ENCODE measurements at regions not wholly inside any gene's neighbourhood (a gene's known extent, or its start where the extent isn't known, plus 50 kb on each side); places are given as distances from the start of the nearest gene placed in this dataset.

DNA sequence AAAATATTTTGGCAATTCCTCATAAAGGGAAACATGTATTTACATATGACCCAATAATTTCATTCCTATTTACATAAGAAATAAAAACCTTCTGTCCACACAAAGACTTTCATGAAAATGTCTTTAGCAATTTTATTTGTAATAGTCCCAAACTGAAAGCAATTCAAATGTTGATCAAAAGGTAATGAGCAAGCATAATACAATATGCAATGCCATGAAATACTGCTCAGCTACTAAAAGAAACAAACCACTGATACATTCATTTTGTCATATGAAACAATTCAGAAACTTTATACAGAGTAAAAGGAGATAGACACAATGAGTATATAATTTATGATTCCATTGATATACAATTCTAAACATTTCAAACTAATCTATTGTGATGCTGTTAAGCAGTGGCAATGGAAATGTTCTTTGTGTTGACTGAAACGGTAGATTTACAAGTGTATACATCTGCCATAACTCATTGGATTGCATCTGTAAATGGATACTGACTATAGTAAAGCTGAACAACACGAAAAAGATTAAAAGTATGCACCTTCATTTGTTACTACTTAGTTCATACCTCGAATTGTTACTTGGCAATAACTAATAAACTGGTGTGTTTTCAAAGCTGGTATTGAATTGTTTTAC is 335.6 kb downstream of the GASK1B start:
- TF ChIP-seq, protein P1, sequence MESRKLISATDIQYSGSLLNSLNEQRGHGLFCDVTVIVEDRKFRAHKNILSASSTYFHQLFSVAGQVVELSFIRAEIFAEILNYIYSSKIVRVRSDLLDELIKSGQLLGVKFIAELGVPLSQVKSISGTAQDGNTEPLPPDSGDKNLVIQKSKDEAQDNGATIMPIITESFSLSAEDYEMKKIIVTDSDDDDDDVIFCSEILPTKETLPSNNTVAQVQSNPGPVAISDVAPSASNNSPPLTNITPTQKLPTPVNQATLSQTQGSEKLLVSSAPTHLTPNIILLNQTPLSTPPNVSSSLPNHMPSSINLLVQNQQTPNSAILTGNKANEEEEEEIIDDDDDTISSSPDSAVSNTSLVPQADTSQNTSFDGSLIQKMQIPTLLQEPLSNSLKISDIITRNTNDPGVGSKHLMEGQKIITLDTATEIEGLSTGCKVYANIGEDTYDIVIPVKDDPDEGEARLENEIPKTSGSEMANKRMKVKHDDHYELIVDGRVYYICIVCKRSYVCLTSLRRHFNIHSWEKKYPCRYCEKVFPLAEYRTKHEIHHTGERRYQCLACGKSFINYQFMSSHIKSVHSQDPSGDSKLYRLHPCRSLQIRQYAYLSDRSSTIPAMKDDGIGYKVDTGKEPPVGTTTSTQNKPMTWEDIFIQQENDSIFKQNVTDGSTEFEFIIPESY (IDR thresholded peaks at IDR 0.05): no peak
- TF ChIP-seq, protein P2, sequence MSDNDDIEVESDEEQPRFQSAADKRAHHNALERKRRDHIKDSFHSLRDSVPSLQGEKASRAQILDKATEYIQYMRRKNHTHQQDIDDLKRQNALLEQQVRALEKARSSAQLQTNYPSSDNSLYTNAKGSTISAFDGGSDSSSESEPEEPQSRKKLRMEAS (IDR thresholded peaks at IDR 0.05; ENCODE audit: low read depth, low read length): no peak
- TF ChIP-seq MYC (IDR thresholded peaks at IDR 0.05; ENCODE audit: insufficient read depth, insufficient read length, insufficient replicate concordance, low read length, severe bottlenecking): no peak
- no peak for TF ChIP-seq NR2C1 (IDR thresholded peaks at IDR 0.05)
- TF ChIP-seq RCOR1 (conservative IDR thresholded peaks at IDR 0.05; ENCODE audit: low read depth, low read length): no peak
- TF ChIP-seq HDGF (IDR thresholded peaks at IDR 0.05): no peak
- TF ChIP-seq, protein P3, sequence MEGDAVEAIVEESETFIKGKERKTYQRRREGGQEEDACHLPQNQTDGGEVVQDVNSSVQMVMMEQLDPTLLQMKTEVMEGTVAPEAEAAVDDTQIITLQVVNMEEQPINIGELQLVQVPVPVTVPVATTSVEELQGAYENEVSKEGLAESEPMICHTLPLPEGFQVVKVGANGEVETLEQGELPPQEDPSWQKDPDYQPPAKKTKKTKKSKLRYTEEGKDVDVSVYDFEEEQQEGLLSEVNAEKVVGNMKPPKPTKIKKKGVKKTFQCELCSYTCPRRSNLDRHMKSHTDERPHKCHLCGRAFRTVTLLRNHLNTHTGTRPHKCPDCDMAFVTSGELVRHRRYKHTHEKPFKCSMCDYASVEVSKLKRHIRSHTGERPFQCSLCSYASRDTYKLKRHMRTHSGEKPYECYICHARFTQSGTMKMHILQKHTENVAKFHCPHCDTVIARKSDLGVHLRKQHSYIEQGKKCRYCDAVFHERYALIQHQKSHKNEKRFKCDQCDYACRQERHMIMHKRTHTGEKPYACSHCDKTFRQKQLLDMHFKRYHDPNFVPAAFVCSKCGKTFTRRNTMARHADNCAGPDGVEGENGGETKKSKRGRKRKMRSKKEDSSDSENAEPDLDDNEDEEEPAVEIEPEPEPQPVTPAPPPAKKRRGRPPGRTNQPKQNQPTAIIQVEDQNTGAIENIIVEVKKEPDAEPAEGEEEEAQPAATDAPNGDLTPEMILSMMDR (IDR thresholded peaks at IDR 0.05 in 2 of 3, conservative IDR thresholded peaks at IDR 0.05 in 1 of 3; ENCODE audit: control insufficient read depth in 2 of 3, extremely low read depth in 1 of 3, insufficient read depth in 1 of 3, low read depth in 3 of 3, low read length in 3 of 3): no peak
- TF ChIP-seq SIX5 (IDR thresholded peaks at IDR 0.05; ENCODE audit: low read depth, low read length, severe bottlenecking): no peak
- TF ChIP-seq ZZZ3 (IDR thresholded peaks at IDR 0.05; ENCODE audit: control insufficient read depth, insufficient read length, low read depth): no peak
